Inferior parietal cortex (tissue), 1 donor: ENCODE measurements at regions not wholly inside any gene's neighbourhood (a gene's known extent, or its start where the extent isn't known, plus 50 kb on each side); places are given as distances from the start of the nearest gene placed in this dataset.
"Not testable (repeated sequence)": the region's sequence is repeated elsewhere in the genome, so short reads cannot be mapped to it uniquely, and the experiment has no call there.

Experiments
- DNase-seq: peaks from one replicate; pipeline ENCODE4 v3.0.0-alpha.2; 2016; ENCODE audit errors: extremely low spot score

DNA sequence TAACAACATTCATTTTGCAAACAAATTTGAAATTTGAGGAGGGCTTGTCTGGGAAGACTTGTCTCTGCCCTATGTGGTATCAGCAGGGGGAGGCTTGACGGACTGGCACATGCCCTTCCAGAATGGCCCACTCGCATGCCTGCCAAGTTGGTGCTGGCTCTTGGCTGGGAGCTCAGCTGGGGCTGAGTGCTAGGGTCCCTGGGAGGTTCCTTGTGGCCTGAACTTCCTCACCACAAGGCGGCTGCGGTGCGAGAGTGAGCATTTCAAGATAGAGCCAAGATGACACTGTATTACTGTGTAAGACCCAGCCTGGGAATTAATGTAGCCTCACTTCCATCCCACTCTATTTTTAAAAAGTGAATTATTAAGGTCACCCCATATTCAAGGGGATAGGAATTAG is 271.6 kb upstream of the PLEKHG7 start:
- no peak for DNase-seq

DNA sequence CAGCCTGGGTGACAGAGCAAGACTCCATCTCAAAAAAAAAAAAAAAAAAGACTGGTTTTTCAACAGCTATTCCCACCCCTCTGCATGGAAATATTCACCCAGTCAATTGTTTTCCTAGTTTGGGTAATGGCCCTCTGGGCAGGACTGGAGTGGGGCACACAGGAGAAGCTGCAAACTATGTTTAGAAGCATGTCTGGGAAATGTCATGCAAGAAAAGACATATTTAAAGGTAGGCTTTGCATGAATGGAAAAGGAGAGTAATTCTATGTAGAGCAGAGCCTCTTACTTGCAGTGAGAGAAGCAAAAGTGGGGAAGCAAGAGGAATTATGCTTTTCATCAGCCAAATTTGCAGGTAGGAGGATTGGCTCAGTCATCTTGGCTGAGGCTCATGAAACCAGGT is 276.5 kb upstream of the PLEKHG7 start:
- no peak for DNase-seq

DNA sequence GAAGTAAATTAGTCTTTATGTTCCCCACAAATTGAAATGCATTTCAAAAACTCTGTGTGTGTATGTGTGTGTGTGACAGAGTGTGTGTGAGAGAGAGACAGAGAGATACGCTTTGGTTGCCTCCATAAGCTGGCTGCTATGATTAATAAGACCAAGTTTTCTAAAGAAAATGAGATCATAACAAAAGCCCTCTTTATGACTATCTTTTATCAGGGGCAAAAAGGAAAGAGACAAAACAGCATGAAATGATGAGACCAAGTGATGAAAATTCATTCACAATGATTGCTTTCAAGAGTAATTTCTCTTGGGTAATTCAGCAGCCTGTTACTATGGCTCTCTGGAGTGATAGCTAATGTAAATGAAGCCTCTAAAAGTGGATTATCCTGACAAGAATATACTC is 277.6 kb upstream of the PLEKHG7 start:
- DNase-seq = no peak

DNA sequence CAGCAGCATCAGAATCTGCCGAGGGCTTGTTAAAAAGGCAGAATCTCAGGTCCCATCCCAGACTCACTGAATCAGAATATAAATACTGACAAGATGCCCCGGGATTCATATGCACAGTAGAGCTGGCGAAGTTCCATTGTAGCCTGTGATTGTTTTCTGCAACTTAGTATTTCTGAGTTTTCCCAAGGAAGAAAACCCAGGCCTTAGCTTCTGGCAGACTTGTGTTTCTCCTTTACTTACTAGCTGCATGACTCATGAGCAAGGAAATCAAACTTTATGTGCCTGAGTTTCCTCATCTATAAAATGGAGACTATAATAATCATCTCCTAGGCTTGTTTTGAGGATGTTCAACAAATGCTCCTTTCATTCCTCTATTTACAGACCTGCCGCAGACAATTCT is 278.5 kb upstream of the PLEKHG7 start:
- no peak for DNase-seq

DNA sequence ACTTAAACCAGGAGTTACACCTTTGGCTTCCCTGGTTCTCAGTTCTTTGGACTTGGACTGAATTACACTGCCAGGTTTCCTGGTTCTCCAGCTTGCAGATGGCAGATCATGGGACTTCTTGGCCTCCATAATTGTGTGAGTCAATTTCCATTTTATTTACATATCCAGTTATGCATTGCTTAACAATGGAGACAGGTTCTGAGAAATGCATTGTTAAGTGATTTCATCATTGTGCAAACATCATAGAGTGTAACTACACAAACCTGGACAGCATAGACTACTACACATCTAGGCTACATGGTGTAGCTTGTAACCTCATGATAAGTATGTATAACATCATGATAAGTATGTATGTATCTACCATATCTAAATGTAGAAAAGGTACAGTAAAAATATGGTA is 276.1 kb upstream of the BTG1 start:
- DNase-seq = no peak

DNA sequence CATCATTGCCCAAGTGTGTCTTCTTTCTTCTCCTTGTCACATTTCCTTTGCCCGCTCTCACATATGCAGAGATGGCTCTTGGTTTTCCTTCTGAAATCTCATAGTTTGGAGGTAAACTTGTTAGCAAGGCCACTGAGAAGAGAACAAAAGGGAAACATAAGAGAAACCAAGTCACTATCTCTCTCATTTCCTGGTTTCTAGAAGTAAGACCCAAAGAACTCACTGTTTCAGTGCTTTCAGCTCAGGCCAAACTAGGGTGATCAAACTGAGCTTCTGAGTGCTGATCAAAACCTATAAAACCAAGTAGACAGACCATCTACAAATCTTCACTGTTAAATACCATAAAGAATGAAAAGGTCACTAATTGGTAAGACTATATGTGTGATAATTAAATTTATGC is 275.4 kb upstream of the BTG1 start:
- DNase-seq = no peak

DNA sequence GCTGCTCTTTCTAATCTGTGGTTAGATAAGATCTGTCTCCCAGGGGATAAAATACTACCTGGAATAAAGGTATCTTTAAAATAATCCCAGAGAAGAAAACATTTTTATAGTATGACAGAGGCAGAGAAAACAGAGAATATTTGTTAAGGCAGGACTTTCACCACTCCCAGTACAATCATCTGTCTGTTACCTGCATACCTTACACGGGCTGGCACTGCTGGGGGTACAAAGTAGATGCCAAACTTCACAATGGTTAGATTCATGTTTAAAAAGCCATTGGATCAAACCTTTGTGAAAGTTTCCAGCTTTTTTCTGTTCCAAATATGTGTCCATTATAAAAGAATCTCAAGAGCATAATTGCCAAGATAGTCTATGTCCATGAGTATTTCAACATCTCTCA is 273.6 kb upstream of the BTG1 start:
- no peak for DNase-seq

DNA sequence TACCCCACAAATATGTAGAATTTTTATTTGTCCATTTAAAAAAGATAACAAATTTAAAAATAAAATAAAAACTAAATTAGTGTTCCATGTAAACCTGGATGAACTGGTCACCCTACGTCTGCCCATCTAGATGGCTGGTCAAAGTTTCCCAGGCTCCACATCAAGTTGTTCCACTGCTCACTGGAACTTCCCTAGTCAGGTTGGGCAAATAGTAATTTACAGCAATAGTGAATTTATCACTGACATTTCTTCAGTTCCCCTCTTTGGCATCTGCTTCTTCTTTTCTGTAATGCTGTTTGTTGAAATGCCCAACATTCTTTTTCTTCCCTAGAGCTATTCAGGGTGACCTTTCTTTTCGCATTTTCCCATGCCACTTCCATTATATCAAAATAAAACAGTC is 272.7 kb upstream of the BTG1 start:
- DNase-seq = no peak

DNA sequence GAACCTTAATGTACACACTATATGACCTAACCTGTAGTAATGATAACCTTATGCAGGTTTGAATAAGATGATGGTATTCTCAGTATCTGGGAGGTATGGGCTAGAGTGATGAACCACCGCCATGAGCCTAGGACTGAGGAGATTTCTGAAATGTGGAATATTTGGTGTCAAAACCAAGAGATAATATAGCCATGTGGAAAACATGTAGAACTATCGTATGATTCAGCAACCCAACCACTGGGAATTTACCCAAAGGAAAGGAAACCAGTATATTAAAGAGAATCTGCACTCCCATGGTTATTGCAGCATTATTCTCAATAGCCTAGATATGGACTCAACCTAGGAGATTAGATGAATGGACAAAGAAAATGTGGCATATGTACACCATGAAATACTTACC is 271.7 kb upstream of the BTG1 start:
- DNase-seq = no peak

DNA sequence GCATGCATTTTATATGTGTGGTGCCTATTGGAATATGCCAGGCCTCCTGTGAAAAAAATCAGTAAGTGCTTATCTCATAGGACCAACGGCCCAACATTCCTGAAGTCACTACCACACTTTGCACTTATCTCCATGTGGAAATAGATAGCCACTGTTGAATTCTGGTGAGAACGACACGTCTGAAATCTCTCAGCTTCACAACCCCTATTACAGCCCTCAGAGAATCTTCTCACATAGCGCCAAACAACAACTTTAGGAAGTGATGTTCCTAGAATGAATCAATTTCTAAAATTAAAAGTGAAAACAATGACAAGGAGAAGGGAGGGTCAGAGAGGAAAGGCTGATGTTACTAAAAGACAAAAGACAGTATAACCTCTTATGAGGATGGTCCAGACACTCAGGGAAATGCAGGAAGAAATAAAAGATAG is 270.8 kb upstream of the BTG1 start:
- no peak for DNase-seq

DNA sequence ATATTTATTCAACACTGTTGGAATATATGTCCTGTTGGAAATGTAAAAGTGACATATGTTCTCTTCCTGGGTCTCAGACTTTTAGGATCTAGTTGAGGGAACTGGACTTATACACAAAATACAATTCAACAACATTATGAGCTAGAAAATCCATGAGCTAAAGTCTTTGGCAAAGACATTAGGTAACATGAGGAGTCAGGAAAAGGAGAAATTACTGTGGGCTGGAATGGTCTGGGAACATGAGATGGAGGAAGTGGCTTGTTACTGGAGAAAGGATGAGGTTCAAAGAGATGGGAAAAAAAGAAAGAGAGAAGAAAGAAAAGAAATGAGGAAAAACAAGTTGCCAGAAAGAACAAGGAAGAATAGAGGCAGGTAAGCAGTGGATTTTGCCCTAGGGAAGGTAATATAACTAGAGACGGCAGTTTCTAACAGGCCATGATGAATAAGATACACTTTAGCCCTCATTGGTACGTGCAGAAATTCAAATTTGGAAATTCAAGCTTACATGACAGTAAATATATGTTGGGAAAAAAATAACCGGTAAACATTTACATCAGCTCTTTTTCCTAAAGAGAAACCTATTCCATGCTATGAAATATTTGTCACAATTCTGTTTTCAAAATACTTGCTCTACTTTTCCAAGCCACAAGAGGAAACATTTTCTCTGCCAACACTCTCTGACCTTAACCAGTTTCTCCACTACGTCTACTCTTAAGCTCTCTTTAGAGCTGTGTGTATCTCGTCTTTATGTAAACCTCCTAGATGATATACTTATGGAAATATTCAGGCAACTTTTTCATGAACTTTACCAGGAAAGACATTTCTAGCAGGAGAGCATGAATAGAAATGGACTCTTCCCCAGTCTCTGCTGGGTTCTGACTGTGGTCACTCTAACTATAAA is 268.8 kb upstream of the BTG1 start:
- DNase-seq = no peak

DNA sequence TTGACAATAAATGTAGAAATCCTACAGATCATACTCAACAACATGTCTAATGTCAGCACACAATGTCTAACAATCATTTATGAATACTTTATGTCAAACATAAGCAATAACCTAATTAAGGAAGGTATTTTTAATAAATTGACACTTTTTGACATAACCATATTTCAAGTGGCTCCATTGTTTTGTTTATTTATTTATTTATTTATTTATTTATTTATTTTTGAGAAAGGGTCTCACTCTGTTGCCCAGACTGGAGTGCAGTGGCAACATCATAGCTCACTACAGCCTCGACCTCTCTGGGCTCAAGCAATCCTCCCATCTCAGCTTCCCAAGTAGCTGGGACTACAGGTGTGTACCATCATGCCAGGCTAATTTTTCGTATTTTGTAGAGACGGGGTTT is 267.6 kb upstream of the BTG1 start:
- no peak for DNase-seq

DNA sequence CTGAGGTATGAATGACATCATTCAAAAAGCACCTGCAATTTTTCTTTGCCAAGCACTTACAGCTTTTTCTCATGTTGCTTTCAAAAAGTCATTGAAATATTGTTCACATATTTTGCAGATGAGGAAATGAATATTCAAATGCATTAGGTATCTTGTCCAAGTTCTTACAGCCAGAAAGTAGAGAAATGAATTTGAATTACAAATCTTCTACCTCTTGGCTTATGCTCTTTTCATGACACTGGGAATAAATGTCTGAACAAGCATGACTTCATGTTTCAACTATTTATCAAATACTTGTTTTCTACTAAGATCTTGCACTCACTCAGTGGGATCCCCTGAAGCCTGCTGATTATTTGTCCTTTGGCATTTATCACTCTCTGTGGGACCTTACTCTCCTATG is 267.2 kb upstream of the BTG1 start:
- DNase-seq = no peak

DNA sequence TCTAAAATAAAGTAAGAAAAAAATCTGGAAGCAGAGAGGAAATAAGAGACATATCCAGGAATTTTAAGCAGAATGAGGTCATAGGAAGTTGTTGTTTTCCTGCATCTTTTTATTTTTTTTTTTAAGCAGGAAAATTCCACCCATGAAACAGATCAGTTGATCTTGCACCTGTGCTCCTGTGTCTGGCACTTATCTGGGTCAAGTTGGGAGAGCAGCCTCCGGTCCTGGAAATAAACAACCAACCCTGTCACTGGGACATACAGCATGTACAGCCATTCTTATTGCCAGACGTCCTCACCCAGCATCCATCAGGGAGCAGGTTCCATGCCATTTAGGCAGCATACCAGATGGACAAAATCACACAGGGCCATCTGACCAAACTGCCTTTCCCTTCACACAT is 266.0 kb upstream of the BTG1 start:
- no peak for DNase-seq

DNA sequence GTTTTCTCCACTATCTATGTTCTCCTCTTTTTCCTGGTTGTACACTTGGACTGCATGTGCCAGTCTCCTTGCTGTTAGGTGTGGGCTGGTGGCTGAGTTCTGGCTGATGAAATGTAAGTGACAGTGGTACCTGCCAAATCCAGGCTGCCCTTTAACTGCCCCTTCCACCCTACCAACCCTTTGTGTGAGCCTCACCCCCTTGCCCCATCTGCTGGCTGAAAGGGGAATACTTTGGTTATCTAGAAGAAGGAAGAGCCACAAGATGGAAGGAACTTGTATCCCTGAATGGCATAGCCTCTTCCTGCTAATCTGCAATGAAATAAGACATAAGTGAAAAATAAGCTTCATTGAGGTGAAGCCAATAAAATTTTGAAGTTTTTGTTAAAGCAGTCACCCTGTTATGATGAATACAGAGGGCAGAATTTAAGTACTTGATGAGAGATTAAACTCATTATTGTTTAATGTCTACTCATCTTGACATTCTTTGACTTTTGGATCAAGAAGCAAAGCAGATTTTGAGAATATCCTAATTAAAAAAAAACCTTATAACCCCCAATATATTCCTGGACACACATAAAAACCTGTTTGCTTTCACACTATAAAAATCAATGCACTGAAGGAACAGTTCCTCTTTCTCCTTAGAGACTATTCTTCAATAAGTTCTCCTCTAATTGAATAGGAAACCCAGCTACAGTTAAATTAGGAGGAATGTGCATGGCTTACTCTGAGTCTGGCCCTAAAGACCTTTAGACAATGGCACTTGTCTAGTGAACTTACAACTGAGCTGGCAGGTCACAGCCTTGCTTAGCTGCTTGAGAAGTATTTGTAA is 262.6 kb upstream of the BTG1 start:
- no peak for DNase-seq

DNA sequence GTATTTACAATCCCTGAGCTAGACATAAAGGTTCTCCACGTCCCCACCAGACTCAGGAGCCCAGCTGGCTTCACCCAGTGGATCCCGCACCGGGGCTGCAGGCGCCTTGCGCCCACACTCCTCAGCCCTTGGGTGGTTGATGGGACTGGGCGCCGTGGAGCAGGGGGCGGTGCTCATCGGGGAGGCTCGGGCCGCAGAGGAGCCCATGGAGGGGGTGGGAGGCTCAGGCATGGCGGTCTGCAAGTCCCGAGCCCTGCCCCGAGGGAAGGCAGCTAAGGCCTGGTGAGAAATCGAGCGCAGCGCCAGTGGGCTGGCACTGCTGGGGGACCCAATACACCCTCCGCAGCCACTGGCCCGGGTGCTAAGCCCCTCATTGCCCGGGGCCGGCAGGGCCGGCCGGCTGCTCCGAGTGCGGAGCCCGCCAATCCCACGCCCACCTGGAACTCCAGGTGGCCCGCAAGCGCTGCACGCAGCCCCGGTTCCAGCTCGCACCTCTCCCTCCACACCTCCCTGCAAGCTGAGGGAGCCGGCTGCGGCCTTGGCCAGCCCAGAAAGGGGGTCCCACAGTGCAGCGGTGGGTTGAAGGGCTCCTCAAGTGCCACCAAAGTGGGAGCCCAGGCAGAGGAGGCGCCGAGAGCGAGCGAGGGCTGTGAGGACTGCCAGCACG is 260.9 kb upstream of the BTG1 start:
- not testable (repeated sequence) for DNase-seq

DNA sequence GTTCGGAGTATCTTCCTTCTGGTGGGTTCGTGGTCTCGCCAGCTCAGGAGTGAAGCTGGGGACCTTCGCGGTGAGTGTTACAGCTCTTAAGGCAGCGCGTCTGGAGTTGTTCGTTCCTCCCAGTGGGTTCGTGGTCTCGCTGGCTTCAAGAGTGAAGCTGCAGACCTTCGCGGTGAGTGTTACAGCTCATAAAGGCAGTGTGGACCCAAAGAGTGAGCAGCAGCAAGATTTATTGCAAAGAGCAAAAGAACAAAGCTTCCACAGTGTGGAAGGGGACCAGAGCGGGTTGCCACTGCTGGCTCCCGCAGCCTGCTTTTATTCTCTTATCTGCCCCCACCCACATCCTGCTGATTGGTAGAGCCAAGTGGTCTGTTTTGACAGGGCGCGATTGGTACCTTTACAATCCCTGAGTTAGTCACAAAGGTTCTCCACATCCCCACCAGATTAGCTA is 260.2 kb upstream of the BTG1 start:
- DNase-seq = not testable (repeated sequence)

DNA sequence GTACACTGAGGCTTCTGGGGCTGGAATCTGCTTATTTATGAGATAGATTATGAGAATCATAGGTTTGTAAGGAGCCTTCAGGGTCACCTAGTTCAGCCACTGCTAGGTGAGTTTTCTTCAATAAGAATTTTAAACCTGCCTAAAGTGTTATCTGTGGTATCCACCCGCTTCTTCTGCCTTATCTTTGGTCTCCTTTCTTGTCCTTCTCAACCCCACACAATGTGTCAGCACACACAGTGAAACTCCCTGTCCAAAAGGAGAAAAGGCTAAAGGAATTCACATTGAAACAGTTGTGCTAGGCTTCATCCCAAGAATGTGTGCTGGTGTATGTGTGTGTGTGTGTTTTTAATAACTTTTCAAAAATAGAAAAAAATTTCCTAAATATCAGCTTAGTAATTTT is 259.3 kb upstream of the BTG1 start:
- DNase-seq = no peak

DNA sequence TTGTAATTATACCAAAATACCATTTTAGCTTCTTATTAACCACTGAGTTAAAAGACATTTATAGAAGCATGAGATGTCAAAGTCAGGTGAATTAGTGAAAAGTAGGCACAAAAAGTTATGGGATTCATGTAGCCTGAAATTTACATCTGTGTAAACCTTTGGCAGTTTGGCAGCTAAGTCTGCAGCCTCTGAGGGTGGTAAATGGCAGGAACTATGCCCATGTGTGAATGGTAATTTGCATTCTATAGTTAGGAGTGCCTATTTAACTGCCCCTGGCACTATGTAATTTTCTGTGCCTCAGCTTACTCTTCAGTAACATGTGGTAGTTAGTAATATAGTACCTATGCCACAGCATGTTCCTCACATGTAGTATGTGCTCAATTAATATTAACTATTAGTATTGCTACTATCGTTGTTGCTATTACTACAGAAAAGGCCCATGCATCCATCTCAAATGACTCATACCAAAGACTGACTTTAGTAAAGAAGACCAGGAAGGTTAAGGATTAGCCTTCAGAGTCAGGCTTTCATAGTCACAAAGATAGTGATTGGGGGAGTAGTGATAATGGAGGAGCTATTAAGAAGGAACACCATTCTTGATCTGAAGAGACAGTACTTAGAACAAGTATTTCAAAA is 258.7 kb upstream of the BTG1 start:
- DNase-seq = no peak

DNA sequence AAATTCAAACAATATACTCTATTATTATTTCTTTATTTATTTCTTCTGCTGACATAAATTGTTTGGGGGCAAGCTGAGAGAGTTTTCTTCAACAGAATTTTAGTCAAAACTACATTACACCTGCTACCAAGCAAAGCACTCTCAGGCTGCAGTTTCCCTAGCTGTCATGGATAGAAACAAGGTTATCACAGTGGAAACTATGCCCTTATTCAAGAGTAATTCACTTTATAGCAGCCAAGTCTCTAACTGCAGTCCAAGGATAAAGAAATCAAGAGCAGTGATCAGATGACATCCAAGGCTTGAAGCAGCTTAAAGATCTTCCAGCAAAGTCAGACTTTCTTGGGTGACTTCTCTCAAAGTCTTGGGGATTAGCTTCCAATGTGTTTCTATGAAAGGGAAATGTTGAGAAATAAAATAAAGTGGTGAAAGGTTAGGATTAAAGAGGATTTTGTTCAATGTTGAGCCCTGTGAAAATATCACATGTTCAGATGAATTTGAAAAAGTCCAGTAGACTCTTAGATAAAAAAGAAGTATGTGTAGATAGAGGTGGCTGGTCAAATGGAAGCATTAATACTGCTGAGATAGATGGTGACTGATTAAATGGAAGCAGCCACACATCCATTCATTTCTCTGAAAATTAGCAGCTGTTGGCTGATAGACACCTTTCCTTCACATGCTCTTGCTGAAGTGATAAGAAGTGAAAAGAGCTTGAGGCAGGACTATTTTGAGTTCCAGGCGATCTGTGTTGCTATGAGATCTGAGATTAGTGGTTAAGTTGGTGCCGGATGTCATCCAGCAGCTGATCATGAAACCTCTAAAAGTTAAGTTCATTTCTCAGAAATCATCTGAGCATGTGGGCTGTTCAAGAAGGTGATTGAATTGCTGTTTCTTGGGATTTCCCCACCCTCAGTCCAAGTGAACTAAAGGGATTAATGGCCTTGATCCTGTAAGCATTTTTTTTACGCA is 257.8 kb upstream of the BTG1 start:
- peak; percentile 31 for DNase-seq

DNA sequence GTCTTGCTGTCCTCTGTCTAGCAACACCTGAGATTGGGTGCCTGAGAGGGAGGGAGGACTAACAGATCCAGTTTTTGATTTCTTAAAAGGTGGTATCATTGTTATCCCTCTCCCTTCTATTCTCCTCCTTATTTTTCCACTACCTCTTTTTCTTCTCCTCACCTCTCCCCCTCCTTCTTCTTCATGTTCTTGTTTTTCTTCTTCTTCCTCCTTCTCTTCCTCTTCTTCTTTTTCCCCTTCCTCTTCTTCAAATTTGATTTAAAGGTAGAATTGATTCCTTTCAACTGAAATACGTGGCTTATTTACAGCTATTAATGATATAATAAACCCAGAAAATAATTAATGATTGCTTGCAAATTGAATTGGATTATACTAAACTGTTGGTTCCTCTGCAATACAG is 256.8 kb upstream of the BTG1 start:
- DNase-seq = no peak
